ENCODE measurements at regions not wholly inside any gene's neighbourhood (a gene's known extent, or its start where the extent isn't known, plus 50 kb on each side); places are given as distances from the start of the nearest gene placed in this dataset.
"Not testable (repeated sequence)": the region's sequence is repeated elsewhere in the genome, so short reads cannot be mapped to it uniquely, and the experiment has no call there.

- no peaks in the 10 kb centered on the region for H3K4me1 ChIP-seq
- intact Hi-C loops (cut with micrococcal nuclease): no loop called here
Observed at GRCh38 chr3:152684279-152684678, 150.7 kb upstream of the P2RY1 start.

GRCh38 chr3:152688313-152688712 lies 146.6 kb upstream of the P2RY1 start:
- Histone ChIP-seq H3K27ac (replicated peaks) (no peak overlapping the region), H3K4me1 (no peaks in the 10 kb centered on the region), H3K27me3 (ENCODE audit: low read depth) (no peaks in the 10 kb centered on the region), H3K4me3 (no peak overlapping the region), H3K9me3 (replicated peaks) (peaks cover 31% of the 10 kb centered on the region), H3K36me3 (no peaks in the 10 kb centered on the region)
- intact Hi-C loops (cut with micrococcal nuclease): no loop called here
- no peak for DNase-seq
- TF ChIP-seq CTCF (IDR thresholded peaks at IDR 0.05; ENCODE audit: borderline replicate concordance): no peak

More at GRCh38 chr3:152684279-152684678, 150.7 kb upstream of the P2RY1 start:
- no peaks in the 10 kb centered on the region for H3K27me3 ChIP-seq (ENCODE audit: low read depth)
- no peak overlapping the region for H3K4me3 ChIP-seq
- no peak for TF ChIP-seq CTCF (IDR thresholded peaks at IDR 0.05; ENCODE audit: borderline replicate concordance)
- no peaks in the 10 kb centered on the region for H3K36me3 ChIP-seq
- no peak overlapping the region for H3K27ac ChIP-seq (replicated peaks)
- no peaks in the 10 kb centered on the region for H3K9me3 ChIP-seq (replicated peaks)
- no peak for DNase-seq

DNA sequence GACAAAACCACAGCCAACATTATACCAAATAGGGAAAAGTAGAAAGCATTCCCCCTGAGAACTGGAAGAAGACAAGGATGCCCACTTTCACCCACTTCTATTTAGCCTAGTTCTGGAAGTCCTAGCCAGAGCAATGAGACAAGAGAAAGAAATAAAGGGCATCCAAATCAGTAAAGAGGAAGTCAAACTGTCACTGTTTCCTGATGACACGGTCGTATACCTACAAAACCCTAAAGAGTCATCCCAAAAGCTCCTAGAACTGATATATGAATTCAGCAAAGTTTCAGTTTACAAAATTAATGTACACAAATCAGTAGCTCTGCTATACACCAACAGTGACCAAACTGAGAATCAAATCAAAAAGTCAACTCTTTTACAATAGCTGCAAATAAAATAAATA lies 142.6 kb upstream of the P2RY1 start:
- H3K4me3 ChIP-seq; H3K27me3 ChIP-seq (ENCODE audit: low read depth); H3K36me3 ChIP-seq; intact Hi-C loops (cut with micrococcal nuclease); H3K4me1 ChIP-seq; H3K27ac ChIP-seq (replicated peaks); DNase-seq: not testable (repeated sequence)
- peaks cover 31% of the 10 kb centered on the region for H3K9me3 ChIP-seq (replicated peaks)

DNA sequence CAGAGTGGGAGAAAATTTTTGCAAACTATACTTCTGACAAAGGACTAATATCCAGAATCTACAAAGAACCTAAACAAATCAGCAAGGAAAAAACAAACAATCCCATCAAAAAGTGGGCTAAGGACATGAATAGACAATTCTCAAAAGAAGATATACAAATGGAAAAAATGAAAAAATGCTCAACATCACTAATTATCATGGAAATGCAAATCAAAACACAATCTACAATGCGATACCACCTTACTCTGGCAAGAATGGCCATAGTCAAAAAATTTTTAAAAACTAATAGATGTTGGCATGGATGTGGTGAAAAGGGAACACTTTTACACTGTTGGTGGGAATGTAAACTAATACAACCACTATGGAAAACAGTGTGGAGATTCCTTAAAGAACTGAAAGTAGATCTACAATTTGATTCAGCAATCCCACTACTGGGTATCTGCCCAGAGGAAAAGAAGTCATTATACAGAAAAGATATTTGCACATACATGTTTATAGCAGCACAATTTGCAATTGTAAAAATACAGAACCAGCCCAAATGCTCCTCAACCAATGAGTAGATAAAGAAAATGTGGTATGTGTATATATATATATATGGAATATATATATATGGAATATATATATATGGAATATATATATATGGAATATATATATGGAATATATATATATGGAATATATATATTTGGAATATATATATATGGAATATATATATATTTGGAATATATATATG lies 141.2 kb upstream of the P2RY1 start:
- DNase-seq; H3K4me1 ChIP-seq; H3K27me3 ChIP-seq (ENCODE audit: low read depth); H3K27ac ChIP-seq (replicated peaks); H3K36me3 ChIP-seq; intact Hi-C loops (cut with micrococcal nuclease); H3K4me3 ChIP-seq: not testable (repeated sequence)
- H3K9me3 ChIP-seq (replicated peaks): peaks cover 31% of the 10 kb centered on the region

- H3K27ac ChIP-seq (replicated peaks): no peak overlapping the region
- H3K36me3 ChIP-seq: no peaks in the 10 kb centered on the region
- intact Hi-C loops (cut with micrococcal nuclease): no loop called here
- H3K27me3 ChIP-seq (ENCODE audit: low read depth): no peaks in the 10 kb centered on the region
- DNase-seq: no peak
- TF ChIP-seq CTCF (IDR thresholded peaks at IDR 0.05; ENCODE audit: borderline replicate concordance): no peak
- peaks cover 16% of the 10 kb centered on the region for H3K9me3 ChIP-seq (replicated peaks)
- H3K4me3 ChIP-seq: no peak overlapping the region
- H3K4me1 ChIP-seq: no peaks in the 10 kb centered on the region
Observed at GRCh38 chr3:152695840-152696239, 139.1 kb upstream of the P2RY1 start.

GRCh38 chr3:152696962-152697361 lies 138.0 kb upstream of the P2RY1 start:
- Histone ChIP-seq H3K36me3 (no peaks in the 10 kb centered on the region), H3K9me3 (replicated peaks) (peaks cover 5% of the 10 kb centered on the region), H3K27me3 (ENCODE audit: low read depth) (no peaks in the 10 kb centered on the region), H3K4me1 (no peaks in the 10 kb centered on the region), H3K4me3 (no peak overlapping the region), H3K27ac (replicated peaks) (no peak overlapping the region)
- no peak for DNase-seq
- intact Hi-C loops (cut with micrococcal nuclease): no loop called here
- no peak for TF ChIP-seq CTCF (IDR thresholded peaks at IDR 0.05; ENCODE audit: borderline replicate concordance)

Measured in left ventricle myocardium inferior (tissue), 1 donor.